GM12878 (cell line): ENCODE measurements at regions not wholly inside any gene's neighbourhood (a gene's known extent, or its start where the extent isn't known, plus 50 kb on each side); places are given as distances from the start of the nearest gene placed in this dataset.

Experiments used
- ATAC-seq: fragments of 200-7000 bp; cut with Tn5 transposase; 3 replicates; pipeline ENCODE4 v1.9.1; 2020; ENCODE audit warnings: mild to moderate bottlenecking, moderate library complexity
- BruUV-seq: library from RNA; stranded (reverse); fragments of 400-500 nt; replicated peaks from 2 replicates; lab custom pipeline; 2021; lab: Mats Ljungman, UMichigan
- CTCF ChIA-PET: fragments of 300-600 bp; sonication (Branson Sonifier 250); formaldehyde crosslinking; extraction: SDS; loops from one replicate; lab custom pipeline; 2021; ENCODE audit warnings: inconsistent platforms; lab: Yijun Ruan, JAX
- POLR2A ChIA-PET: fragments of 350-600 bp; formaldehyde crosslinking; extraction: SDS; loops from one replicate; lab custom pipeline; 2021; ENCODE audit warnings: inconsistent platforms; lab: Charles Lee
- RAD21 ChIA-PET: fragments of 300-600 bp; sonication (Branson Sonifier 250); formaldehyde crosslinking; loops from one replicate; lab custom pipeline; 2023; ENCODE audit warnings: antibody characterized with exemption; ENCODE audit not compliant: unreplicated experiment; lab: Charles Lee
- SMC1A ChIA-PET: fragments of 300-600 bp; sonication (Branson Sonifier 250); formaldehyde crosslinking; loops from one replicate; lab custom pipeline; 2023; ENCODE audit not compliant: unreplicated experiment, uncharacterized antibody; lab: Charles Lee
- DNase-seq: peaks from one replicate; pipeline ENCODE4 v3.0.0-alpha.2; 2011; ENCODE audit warnings: low read depth, low spot score
- FAIRE-seq: peaks from 3 replicates; lab custom pipeline; 2011; peaks lifted over from hg19 to GRCh38; lab: Jason Lieb, UNC
- H2AFZ ChIP-seq: 2 replicates; pipeline ENCODE4 v1.6.0; 2011; ENCODE audit warnings: low read depth, low read length, control low read depth; ENCODE audit not compliant: control insufficient read depth
- H3K27ac ChIP-seq: 2 replicates; pipeline ENCODE4 v1.5.1; 2011; ENCODE audit warnings: control low read depth; ENCODE audit not compliant: control insufficient read depth, insufficient read depth
- H3K27me3 ChIP-seq, 2 experiments: replicated peaks in 1 of 2; 2 replicates each; pipeline versions ENCODE4 v1.6.0 to v1.6.1; 2011; ENCODE audit warnings: low read length in 1 of 2; ENCODE audit not compliant: control insufficient read depth in 2 of 2, insufficient read depth in 2 of 2
- H3K36me3 ChIP-seq, 2 experiments: 2 replicates each; pipeline ENCODE4 v1.5.1; 2011; ENCODE audit warnings: low read length in 1 of 2; ENCODE audit not compliant: control insufficient read depth in 2 of 2, insufficient read depth in 2 of 2
- H3K4me1 ChIP-seq: 2 replicates; pipeline ENCODE4 v1.6.1; 2011; ENCODE audit warnings: mild to moderate bottlenecking, low read length, moderate library complexity, mixed read lengths; ENCODE audit not compliant: control insufficient read depth, insufficient read depth
- H3K4me2 ChIP-seq: 2 replicates; pipeline ENCODE4 v1.6.0; 2011; ENCODE audit warnings: control low read depth; ENCODE audit not compliant: control insufficient read depth, insufficient read depth
- H3K4me3 ChIP-seq: fragments of 200-600 bp; sonication (generic); 2 replicates; pipeline ENCODE4 v1.5.1; 2016
- H3K79me2 ChIP-seq: 2 replicates; pipeline ENCODE4 v1.6.0; 2011; ENCODE audit warnings: low read length; ENCODE audit not compliant: control insufficient read depth, insufficient read depth
- H3K9ac ChIP-seq: 2 replicates; pipeline ENCODE4 v1.8.0; 2011; ENCODE audit warnings: low read length, control low read depth, mixed read lengths; ENCODE audit not compliant: control insufficient read depth, insufficient read depth
- H3K9me3 ChIP-seq: replicated peaks from 3 replicates; pipeline ENCODE4 v1.5.1; 2011; ENCODE audit warnings: mild to moderate bottlenecking, low read length; ENCODE audit not compliant: control insufficient read depth, insufficient read depth
- H4K20me1 ChIP-seq: 2 replicates; pipeline ENCODE4 v1.6.0; 2011; ENCODE audit not compliant: control insufficient read depth, insufficient read depth
- ATF7 ChIP-seq: fragments of 450-650 bp; IDR thresholded peaks from 2 replicates; pipeline ENCODE4 v1.6.1; 2016; ENCODE audit warnings: low read depth, mild to moderate bottlenecking
- BMI1 ChIP-seq: fragments of 450-650 bp; IDR thresholded peaks from 2 replicates; pipeline ENCODE4 v1.6.1; 2016; ENCODE audit warnings: mild to moderate bottlenecking, moderate library complexity, borderline replicate concordance
- GATAD2B ChIP-seq: fragments of 450-650 bp; conservative IDR thresholded peaks from 2 replicates; pipeline ENCODE4 v1.6.1; 2017; ENCODE audit warnings: low read depth, mild to moderate bottlenecking, moderate library complexity
- HCFC1 ChIP-seq: fragments of 150-350 bp; IDR thresholded peaks from 2 replicates; pipeline ENCODE4 v1.6.1; 2014; ENCODE audit warnings: low read length
- MEF2B ChIP-seq: fragments of 450-650 bp; IDR thresholded peaks from 2 replicates; pipeline ENCODE4 v1.6.1; 2018; ENCODE audit warnings: mild to moderate bottlenecking, moderate library complexity; ENCODE audit not compliant: partially characterized antibody, poor library complexity, severe bottlenecking
- RCOR1 ChIP-seq: conservative IDR thresholded peaks from 2 replicates; pipeline ENCODE4 v1.6.1; 2012; ENCODE audit warnings: low read depth, low read length, improper control_type of control experiment
- RELA ChIP-seq: fragments of 450-650 bp; IDR thresholded peaks from 2 replicates; pipeline ENCODE4 v1.8.0; 2014; ENCODE audit warnings: borderline replicate concordance; ENCODE audit not compliant: partially characterized antibody
- RUNX3 ChIP-seq: IDR thresholded peaks from 2 replicates; pipeline ENCODE4 v1.6.1; 2012; ENCODE audit warnings: low read length, inconsistent platforms
- SRF ChIP-seq, 2 experiments: IDR thresholded peaks; 2 replicates each; pipeline ENCODE4 v1.6.1; 2011; ENCODE audit warnings: low read depth in 2 of 2, low read length in 2 of 2, mild to moderate bottlenecking in 1 of 2, moderate library complexity in 1 of 2
- WGBS: methylation state at CpG from one replicate; pipeline ENCODE4 v1.1.6; 2016; ENCODE audit warnings: low lambda C conversion rate; ENCODE audit not compliant: insufficient replicate concordance, insufficient coverage; ENCODE audit errors: missing lambda C conversion rate; 5-methylcytosine and 5-hydroxymethylcytosine counted together
- in situ Hi-C: fragments of 300-500 bp; cut with MboI; formaldehyde crosslinking; loops from 9 replicates; pipeline ENCODE4 v1.14.3; 2018; ENCODE audit warnings: mixed read lengths
- intact Hi-C: fragments of 100-400 bp; cut with micrococcal nuclease; formaldehyde crosslinking; loops from one replicate; pipeline ENCODE4 v1.14.2; 2022; ENCODE audit not compliant: unreplicated experiment
- TF ChIP-seq, protein P1 (sequence below): fragments of 450-650 bp; IDR thresholded peaks from 2 replicates; pipeline ENCODE4 v1.6.1; 2017; ENCODE audit warnings: borderline replicate concordance
- TF ChIP-seq, protein P2 (sequence below): fragments of 450-650 bp; IDR thresholded peaks from 2 replicates; pipeline ENCODE4 v1.6.1; 2016; ENCODE audit warnings: mild to moderate bottlenecking, moderate library complexity, borderline replicate concordance
- TF ChIP-seq, protein P3 (sequence below): fragments of 450-650 bp; IDR thresholded peaks from 2 replicates; pipeline ENCODE4 v1.6.1; 2014; ENCODE audit warnings: mild to moderate bottlenecking

DNA sequence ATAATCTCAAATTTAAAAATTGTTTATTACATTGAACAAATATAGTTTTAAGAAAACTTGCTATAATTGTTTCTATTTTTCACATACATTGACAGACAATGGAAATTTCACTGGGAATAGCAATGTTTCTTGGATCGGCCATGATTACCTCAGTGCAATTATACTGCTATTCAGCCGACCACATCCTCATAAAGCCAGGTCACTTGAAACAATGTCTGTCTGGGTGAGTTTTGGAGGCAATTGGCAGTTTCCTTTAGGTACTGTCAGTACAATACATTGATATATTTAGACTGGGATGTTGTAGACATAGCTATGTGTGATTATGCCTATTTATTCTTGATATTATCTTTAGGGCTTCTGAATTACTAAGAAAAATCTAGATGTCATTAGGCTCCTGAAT is 89.5 kb upstream of the VEGFC start (continued):
- TF ChIP-seq, protein P1, sequence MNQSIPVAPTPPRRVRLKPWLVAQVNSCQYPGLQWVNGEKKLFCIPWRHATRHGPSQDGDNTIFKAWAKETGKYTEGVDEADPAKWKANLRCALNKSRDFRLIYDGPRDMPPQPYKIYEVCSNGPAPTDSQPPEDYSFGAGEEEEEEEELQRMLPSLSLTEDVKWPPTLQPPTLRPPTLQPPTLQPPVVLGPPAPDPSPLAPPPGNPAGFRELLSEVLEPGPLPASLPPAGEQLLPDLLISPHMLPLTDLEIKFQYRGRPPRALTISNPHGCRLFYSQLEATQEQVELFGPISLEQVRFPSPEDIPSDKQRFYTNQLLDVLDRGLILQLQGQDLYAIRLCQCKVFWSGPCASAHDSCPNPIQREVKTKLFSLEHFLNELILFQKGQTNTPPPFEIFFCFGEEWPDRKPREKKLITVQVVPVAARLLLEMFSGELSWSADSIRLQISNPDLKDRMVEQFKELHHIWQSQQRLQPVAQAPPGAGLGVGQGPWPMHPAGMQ, result no peak
- no peak for TF ChIP-seq SRF (IDR thresholded peaks at IDR 0.05; ENCODE audit: low read depth in 2 of 2, low read length in 2 of 2)
- TF ChIP-seq, protein P2, sequence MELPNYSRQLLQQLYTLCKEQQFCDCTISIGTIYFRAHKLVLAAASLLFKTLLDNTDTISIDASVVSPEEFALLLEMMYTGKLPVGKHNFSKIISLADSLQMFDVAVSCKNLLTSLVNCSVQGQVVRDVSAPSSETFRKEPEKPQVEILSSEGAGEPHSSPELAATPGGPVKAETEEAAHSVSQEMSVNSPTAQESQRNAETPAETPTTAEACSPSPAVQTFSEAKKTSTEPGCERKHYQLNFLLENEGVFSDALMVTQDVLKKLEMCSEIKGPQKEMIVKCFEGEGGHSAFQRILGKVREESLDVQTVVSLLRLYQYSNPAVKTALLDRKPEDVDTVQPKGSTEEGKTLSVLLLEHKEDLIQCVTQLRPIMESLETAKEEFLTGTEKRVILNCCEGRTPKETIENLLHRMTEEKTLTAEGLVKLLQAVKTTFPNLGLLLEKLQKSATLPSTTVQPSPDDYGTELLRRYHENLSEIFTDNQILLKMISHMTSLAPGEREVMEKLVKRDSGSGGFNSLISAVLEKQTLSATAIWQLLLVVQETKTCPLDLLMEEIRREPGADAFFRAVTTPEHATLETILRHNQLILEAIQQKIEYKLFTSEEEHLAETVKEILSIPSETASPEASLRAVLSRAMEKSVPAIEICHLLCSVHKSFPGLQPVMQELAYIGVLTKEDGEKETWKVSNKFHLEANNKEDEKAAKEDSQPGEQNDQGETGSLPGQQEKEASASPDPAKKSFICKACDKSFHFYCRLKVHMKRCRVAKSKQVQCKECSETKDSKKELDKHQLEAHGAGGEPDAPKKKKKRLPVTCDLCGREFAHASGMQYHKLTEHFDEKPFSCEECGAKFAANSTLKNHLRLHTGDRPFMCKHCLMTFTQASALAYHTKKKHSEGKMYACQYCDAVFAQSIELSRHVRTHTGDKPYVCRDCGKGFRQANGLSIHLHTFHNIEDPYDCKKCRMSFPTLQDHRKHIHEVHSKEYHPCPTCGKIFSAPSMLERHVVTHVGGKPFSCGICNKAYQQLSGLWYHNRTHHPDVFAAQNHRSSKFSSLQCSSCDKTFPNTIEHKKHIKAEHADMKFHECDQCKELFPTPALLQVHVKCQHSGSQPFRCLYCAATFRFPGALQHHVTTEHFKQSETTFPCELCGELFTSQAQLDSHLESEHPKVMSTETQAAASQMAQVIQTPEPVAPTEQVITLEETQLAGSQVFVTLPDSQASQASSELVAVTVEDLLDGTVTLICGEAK, result no peak

DNA sequence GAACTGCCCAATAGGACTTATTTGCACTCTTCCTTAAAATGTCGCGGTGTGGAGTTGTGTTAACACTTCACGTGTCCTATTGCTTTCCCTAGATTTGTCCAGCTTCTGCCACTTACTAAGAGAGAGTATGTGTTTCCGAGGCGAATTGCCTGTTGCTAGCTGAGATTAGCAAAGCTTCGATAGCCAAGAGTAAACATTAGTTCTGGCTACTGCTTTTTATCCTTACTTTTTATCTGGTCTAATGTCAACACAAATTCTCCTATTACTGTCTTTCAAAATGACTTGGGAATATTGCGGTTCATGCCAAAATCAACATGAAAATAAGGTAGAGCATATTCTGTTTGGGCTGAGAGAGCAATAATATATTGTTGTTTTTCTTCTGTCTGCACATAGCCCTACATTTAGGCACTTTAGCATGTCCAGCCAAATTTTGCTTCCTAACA is 90.4 kb upstream of the VEGFC start:
- FAIRE-seq (no peak), ATAC-seq (no peak), DNase-seq (no peak)
- in situ Hi-C loops, result no loop called here
- CTCF ChIA-PET, result no interaction called here
- TF ChIP-seq GATAD2B (no peak), RELA (no peak), RCOR1 (no peak), BMI1 (no peak), HCFC1 (no peak), ATF7 (no peak), RUNX3 (no peak), MEF2B (no peak)
- TF ChIP-seq, protein P1, result no peak
- TF ChIP-seq, protein P3, sequence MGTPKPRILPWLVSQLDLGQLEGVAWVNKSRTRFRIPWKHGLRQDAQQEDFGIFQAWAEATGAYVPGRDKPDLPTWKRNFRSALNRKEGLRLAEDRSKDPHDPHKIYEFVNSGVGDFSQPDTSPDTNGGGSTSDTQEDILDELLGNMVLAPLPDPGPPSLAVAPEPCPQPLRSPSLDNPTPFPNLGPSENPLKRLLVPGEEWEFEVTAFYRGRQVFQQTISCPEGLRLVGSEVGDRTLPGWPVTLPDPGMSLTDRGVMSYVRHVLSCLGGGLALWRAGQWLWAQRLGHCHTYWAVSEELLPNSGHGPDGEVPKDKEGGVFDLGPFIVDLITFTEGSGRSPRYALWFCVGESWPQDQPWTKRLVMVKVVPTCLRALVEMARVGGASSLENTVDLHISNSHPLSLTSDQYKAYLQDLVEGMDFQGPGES, result no peak
- RAD21 ChIA-PET, result no interaction called here
- Histone ChIP-seq H4K20me1 (no peaks in the 10 kb centered on the region), H3K27me3 (no peaks in the 10 kb centered on the region), H2AFZ (no peak overlapping the region), H3K9ac (no peak overlapping the region), H3K9me3 (no peaks in the 10 kb centered on the region), H3K4me2 (no peak overlapping the region), H3K4me1 (no peaks in the 10 kb centered on the region), H3K4me3 (no peak overlapping the region), H3K79me2 (no peaks in the 10 kb centered on the region), H3K36me3 (no peaks in the 10 kb centered on the region), H3K27ac (no peak overlapping the region)
- SMC1A ChIA-PET, result no interaction called here
- WGBS, result 20% methylated on average over 7 of the region's 7 CpGs
- BruUV-seq, result no TSS peak
- POLR2A ChIA-PET, result no interaction called here
- intact Hi-C loops, result no loop called here
